ENCODE measurements at regions not wholly inside any gene's neighbourhood (a gene's known extent, or its start where the extent isn't known, plus 50 kb on each side); places are given as distances from the start of the nearest gene placed in this dataset.
A peak's percentile ranks its signal among the peaks of the same experiment; 100 is the strongest.

- DNase-seq, result no peak
Measured at GRCh38 chr2:108067820-108068405, 81.6 kb downstream of the SLC5A7 start.

DNA sequence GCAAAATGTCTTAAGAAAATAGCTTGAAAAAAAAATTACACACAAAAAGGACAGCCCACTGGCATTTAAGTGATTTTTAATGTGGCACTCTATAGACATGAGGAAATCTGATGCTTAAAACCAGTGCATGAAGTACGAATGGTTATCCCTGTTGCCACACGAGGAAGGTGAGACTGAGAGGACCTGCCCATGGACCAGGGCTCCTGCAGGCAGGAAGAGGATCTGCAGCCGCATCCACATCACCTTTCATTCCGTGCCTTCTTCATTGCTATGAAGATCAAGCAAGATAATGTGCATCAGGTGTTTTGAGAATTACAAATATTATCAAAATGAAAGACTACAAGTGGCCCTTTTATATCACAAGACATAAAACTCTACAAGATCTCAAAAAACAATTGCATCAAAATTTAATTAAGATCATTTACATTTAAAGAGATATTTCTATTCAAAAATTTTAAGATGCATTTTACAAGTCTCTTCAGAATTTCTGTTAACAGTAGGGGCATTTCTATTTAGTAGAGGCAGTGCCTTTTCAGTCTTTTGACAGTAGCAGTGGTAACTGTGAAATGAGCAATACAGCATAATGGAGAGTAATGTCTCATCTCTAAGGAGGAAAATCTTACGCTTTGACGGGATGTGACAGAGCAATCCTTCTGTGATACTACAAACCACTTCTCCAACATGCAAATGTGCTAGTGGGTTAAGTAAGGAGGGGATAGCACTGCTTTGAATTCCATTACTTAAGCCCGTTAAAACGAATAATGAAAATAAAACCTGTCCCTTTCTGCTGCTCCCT, 83.4 kb downstream of the SLC5A7 start:
- no peak for DNase-seq

DNA sequence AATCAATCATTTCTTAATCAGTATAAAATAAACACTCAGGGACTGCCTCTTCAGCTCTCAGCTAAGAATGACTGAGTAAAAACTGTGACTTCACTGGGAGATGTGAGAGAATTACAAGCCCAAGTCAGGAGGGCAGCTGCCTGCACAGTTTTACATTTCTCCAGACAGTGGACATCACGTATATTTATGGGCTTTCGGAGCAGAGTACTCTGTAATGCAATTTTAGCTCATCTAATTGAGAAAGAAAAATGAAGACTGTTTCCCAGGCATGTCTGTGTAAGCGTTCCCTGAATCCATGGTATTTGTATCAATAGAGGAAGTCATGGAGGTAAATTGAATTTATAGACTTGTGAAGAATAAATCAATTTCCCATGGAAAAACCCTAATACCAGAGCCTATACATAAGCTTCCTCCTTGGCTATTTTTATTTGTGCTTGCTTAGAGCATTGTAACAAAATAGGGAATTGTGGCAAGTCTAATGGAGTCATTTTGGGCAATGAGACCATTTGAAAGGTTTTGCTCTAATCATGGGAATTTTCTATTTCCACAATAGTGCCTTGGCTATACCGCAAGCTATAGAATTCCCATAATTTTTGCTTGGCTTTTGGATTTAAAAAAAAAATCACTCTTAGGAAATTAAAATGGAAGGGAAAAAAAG, 87.2 kb downstream of the SLC5A7 start:
- DNase-seq, result no peak

GRCh38 chr2:108074150-108074549, 87.8 kb downstream of the SLC5A7 start:
- DNase-seq, result no peak

- DNase-seq, result no peak
Measured at GRCh38 chr2:108074946-108075345, 88.6 kb downstream of the SLC5A7 start.

DNA sequence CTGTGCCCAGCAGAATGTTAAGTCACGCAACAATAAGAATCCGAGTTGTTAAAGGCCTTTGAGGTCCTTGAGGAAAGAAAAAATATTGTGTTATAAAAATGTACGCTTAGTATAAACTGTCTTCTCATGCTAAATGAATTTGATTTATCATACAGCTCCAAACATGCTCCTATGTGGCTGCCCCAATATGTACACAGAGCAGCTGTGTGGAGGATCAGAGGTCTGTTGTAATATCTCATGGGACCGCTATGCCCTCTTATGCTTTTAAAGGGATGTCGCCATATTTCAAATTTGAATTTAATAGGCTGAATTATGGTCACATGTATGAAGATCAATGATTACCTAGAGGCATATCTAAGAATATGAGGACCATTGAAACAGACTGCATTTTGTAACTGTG, 90.2 kb downstream of the SLC5A7 start:
- no peak for DNase-seq

DNA sequence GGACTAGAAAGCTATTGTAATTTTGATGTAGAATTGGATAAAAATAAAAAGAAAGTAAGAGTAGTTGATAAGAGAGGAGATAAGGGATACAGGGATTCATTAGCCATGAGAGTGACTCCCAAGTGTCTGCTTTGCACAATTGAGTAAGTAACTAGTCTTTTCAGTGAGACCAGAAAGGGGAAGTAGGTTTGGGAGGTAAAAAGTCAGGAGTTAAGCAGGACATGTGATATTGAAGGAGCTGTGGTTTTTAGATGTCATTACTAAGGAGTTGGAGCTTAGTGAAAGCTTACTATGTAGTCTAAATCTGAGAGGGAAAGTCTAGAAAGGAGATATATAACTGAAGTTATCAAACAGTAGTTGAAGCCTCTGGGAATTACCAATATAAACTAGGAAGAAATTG, 93.4 kb downstream of the SLC5A7 start:
- DNase-seq, result no peak

DNA sequence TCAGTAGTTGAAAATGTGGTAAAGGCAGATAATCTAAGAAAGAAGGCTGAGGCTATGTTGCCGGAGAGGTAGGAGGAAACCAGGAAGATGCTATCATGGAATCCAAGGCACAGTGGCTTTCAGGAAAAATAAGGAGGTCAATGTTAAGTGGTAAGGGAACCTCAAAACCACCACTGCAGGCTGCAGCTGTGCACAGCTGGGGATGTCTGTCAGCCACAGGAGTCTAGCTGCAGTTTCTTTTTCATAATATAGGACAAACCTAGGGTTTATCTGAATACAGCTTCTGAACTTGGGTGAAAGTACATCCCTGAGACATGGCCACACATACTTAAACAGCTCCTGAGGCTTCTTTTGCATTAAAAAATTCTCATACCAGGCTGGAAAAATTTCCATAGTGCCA, 93.9 kb downstream of the SLC5A7 start:
- DNase-seq, result no peak

GRCh38 chr2:108082978-108083377, 96.7 kb downstream of the SLC5A7 start:
- no peak for DNase-seq

DNA sequence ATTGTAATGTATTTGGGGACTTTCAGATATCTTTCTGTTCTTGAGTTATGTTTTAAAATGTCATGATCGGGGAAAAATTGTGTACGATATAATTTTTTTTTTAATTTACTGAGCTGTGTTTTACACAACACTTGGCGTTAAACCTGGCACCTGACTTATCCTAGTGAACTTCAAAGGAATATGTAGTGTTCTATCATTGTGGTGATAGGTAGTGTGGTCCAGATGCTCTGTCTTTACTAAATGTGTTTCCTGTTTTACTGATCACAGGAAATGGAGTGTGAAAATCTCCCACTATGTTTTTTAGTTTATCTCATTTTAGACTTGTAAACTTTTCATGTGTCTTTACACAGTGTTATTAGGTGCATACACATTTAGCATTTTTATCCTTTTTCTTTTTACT, 98.0 kb downstream of the SLC5A7 start:
- DNase-seq, result no peak

DNA sequence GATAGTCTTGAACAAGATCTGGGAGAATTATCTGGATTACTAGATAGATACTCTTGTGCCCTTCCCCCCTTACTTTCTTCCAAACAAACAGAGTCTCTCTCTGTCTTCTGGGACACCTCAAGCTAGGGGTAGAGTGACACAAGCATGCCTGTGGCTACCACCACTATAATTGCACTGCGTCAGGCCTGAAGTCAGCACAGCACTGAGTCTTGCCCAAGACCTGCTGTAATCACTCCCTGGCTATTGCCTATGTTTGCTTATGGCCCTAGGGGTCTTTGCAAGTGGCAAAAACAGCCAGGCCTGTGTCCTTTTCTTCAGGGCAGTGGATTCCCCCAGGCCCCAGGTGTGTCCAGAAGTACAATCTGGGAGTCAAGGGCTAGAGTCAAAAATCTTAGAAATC, 106.6 kb downstream of the SLC5A7 start:
- DNase-seq, result no peak

DNA sequence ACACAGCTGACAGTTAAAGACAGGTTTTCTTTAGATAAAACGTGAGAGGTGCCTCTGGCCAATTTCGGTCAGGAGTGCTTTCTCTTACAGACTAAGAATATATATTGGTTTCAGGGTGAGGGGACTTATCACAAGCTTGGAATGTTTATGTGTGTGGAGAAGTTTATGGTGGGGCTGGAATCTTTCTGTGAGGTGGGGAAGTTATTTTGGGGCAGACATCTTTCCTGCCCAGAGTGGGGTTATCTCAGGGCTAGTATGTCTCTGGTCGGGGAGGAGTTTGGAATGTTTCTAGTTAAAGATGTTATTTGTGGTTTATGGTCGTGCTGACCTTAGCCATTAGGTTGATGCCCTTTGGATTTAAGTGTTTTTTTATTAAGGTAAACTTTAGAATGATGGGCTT, 115.2 kb downstream of the SLC5A7 start:
- no peak for DNase-seq

DNA sequence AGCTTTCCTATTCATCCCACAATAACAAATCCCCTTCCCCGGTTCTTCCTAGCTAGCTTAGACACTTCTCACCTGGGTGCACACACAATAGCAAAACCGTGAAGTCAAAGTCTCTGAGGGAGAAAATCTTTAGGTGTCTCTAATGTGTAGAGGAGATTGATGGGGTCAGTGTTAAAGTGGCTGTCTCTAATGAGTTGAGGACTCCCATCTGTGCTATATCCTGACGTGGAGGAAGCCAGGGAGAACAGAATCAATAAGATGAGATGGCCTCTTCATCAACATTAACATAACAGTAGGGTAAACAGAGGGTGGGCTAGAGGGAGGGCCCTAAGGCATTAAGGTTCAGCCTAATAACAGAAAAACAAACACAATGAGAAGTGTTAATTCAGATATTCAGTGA, 120.4 kb downstream of the SLC5A7 start:
- DNase-seq, result no peak

- DNase-seq, result no peak
Measured at GRCh38 chr2:108111936-108112335, 125.6 kb downstream of the SLC5A7 start.

GRCh38 chr2:108115868-108116267, 123.9 kb upstream of the SULT1C3 start:
- DNase-seq, result no peak

GRCh38 chr2:108118996-108119395, 120.8 kb upstream of the SULT1C3 start:
- DNase-seq, result no peak

GRCh38 chr2:108119492-108119891, 120.3 kb upstream of the SULT1C3 start:
- DNase-seq, result no peak

DNA sequence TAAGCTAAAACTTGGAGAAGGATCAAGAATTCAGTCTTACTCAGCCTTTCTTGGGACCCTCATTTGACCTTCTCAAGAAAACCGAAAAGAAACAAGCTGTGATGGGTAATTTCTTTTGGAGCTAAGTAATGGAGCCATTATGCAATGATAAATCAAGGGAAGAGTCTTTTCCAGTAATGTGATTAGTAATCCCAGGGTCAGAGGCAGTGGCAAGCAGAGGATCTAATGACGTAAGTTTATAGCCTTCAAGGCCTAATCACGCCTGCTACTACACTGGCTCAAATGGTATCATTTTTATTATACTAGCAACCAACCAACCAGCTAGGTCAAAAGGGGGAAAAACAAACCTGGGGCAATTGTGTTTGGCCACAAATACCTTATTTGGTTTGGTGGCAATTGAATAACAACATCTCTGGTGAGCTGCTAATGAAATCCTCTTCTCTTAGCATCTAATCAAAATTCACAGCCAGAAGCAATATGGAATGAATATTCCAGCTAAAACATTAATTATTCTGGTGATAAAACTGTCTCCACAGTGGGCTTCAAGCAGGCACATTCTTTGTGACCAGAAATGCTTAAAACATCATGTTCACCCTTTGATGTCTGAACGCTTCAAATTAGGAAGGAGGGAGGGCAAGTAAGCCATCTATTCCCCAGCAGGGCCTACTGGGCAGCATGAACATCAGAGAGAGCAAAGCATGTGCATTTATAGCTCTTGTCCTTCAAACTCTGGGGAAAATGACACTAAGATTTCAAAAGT, 114.9 kb upstream of the SULT1C3 start:
- no peak for DNase-seq

GRCh38 chr2:108125581-108125980, 114.2 kb upstream of the SULT1C3 start:
- DNase-seq, result no peak

DNA sequence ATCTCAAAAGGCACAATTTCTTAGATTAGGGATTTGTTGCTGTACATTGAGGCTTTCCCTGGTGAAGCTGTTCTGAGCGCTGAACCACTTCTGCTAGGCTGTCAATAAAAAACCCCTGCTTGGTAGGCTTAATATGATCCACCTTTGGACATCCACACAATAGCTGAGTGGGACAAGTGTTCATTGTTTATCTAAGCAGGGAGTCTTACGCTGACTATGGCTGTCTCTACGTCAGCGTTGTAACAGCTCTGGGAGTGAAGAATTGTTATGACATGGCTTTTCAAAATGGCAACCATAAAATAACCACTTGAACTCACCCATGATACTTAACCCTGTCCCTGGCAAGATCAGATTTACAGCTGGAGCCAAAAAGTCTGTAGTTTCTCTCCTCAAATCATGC, 111.5 kb upstream of the SULT1C3 start:
- peak; percentile 87 for DNase-seq

DNA sequence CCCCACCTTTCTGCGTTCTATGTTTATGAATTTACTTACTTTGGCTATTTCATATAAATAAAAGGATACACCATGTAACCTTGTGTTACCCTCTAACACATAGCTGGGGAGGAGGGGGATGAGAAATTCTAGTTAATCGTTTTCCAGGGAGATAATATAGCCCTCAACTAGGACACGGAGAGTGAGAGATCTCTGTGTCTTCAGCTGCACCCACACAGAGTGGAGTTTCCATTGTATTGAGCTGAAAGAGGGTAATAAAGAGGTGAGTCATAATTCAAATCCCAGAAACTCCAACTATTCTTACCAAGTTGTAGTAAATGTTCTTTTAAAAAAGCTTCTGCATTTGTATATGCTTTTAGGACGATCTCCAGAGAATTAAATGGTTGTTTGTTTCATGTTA, 110.1 kb upstream of the SULT1C3 start:
- DNase-seq, result no peak

DNA sequence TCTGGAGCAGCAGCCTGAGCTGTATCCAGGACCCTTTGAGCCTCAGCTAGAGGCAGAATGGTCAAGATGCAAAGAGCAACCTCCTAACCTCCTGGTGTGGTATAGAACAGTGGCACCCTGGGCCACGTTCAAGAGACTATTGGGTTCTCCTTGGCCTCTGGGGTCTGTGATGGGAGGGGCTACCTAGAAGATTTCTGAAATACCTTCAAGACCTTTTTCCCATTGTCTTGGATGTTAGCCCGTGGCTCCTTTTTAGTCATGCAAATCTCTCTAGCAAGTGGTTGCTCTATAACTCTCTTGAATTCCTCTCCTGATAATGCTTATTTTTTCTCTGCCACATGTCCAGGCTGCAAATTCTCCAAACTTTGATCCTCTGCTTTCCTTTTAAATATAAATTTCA, 106.3 kb upstream of the SULT1C3 start:
- no peak for DNase-seq

- DNase-seq, result no peak
Measured at GRCh38 chr2:108139521-108139920, 100.2 kb upstream of the SULT1C3 start.
